Vagina (tissue), 2 donors: ENCODE measurements at regions not wholly inside any gene's neighbourhood (a gene's known extent, or its start where the extent isn't known, plus 50 kb on each side); places are given as distances from the start of the nearest gene placed in this dataset.

Source experiments
- POLR2A ChIP-seq, 2 donors: fragments of 450-650 bp; IDR thresholded peaks; one replicate each; pipeline ENCODE4 v1.6.1; 2017; ENCODE audit warnings: antibody characterized with exemption in 2 of 2, mild to moderate bottlenecking in 2 of 2, moderate library complexity in 2 of 2
- TF ChIP-seq, protein P1 (sequence below), 3 experiments: fragments of 450-650 bp in 2 of 3; fragments of 200-600 bp in 1 of 3; sonication (generic) in 1 of 3; IDR thresholded peaks; one replicate each; pipeline ENCODE4 v1.5.1; 2017 to 2019; ENCODE audit warnings: antibody characterized with exemption in 3 of 3, mild to moderate bottlenecking in 2 of 3, moderate library complexity in 2 of 3

GRCh38 chr21:16180614-16181013 is 450.8 kb downstream of the USP25 start:
- TF ChIP-seq, protein P1, sequence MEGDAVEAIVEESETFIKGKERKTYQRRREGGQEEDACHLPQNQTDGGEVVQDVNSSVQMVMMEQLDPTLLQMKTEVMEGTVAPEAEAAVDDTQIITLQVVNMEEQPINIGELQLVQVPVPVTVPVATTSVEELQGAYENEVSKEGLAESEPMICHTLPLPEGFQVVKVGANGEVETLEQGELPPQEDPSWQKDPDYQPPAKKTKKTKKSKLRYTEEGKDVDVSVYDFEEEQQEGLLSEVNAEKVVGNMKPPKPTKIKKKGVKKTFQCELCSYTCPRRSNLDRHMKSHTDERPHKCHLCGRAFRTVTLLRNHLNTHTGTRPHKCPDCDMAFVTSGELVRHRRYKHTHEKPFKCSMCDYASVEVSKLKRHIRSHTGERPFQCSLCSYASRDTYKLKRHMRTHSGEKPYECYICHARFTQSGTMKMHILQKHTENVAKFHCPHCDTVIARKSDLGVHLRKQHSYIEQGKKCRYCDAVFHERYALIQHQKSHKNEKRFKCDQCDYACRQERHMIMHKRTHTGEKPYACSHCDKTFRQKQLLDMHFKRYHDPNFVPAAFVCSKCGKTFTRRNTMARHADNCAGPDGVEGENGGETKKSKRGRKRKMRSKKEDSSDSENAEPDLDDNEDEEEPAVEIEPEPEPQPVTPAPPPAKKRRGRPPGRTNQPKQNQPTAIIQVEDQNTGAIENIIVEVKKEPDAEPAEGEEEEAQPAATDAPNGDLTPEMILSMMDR (IDR thresholded peaks at IDR 0.05): no peak
- TF ChIP-seq POLR2A (IDR thresholded peaks at IDR 0.05): no peak
